GM18517 (cell line): ENCODE measurements at regions not wholly inside any gene's neighbourhood (a gene's known extent, or its start where the extent isn't known, plus 50 kb on each side); places are given as distances from the start of the nearest gene placed in this dataset.

Experiments used
- ATAC-seq: cut with Tn5 transposase; IDR thresholded peaks from one replicate; pipeline ENCODE4 v1.9.1; 2021; ENCODE audit warnings: mild to moderate bottlenecking, moderate library complexity; ENCODE audit not compliant: unreplicated experiment

GRCh38 chr4:136194962-136195361 is 1337.3 kb downstream of the PCDH18 start:
- no peak for ATAC-seq

- no peak for ATAC-seq
These were observed 1345.6 kb downstream of the PCDH18 start for GRCh38 chr4:136186650-136187049.

- ATAC-seq: no peak
These were observed 1348.8 kb downstream of the PCDH18 start for GRCh38 chr4:136183513-136183912.

- no peak for ATAC-seq
These were observed 1375.3 kb downstream of the PCDH18 start for GRCh38 chr4:136156947-136157346.

GRCh38 chr4:136150046-136150445 is 1382.2 kb downstream of the PCDH18 start:
- no peak for ATAC-seq

- no peak for ATAC-seq
These were observed 1395.7 kb downstream of the PCDH18 start for GRCh38 chr4:136136601-136137000.

GRCh38 chr4:136124251-136124745 is 1408.0 kb downstream of the PCDH18 start:
- no peak for ATAC-seq

GRCh38 chr4:136121426-136121825 is 1410.9 kb downstream of the PCDH18 start:
- ATAC-seq: no peak

- no peak for ATAC-seq
These were observed 1418.4 kb downstream of the PCDH18 start for GRCh38 chr4:136113921-136114320.

GRCh38 chr4:136112116-136112515 is 1420.2 kb downstream of the PCDH18 start:
- no peak for ATAC-seq

- no peak for ATAC-seq
These were observed 1425.5 kb downstream of the PCDH18 start for GRCh38 chr4:136106753-136107152.

GRCh38 chr4:136103616-136104015 is 1428.7 kb downstream of the PCDH18 start:
- no peak for ATAC-seq

GRCh38 chr4:136097676-136098075 is 1434.6 kb downstream of the PCDH18 start:
- ATAC-seq: no peak

GRCh38 chr4:136088211-136088867 is 1444.0 kb downstream of the PCDH18 start:
- ATAC-seq: no peak

GRCh38 chr4:136078976-136079375 is 1453.3 kb downstream of the PCDH18 start:
- no peak for ATAC-seq

GRCh38 chr4:136056748-136057147 is 1475.5 kb downstream of the PCDH18 start:
- no peak for ATAC-seq

- ATAC-seq: no peak
These were observed 1476.9 kb downstream of the PCDH18 start for GRCh38 chr4:136055360-136055759.

GRCh38 chr4:136036744-136037143 is 1495.5 kb downstream of the PCDH18 start:
- no peak for ATAC-seq

- ATAC-seq: no peak
These were observed 1499.9 kb downstream of the PCDH18 start for GRCh38 chr4:136032391-136032790.

GRCh38 chr4:136025540-136025939 is 1506.8 kb downstream of the PCDH18 start:
- ATAC-seq: no peak

- no peak for ATAC-seq
These were observed 1514.7 kb downstream of the PCDH18 start for GRCh38 chr4:136017556-136017955.

- no peak for ATAC-seq
These were observed 1520.1 kb downstream of the PCDH18 start for GRCh38 chr4:136012220-136012619.

- ATAC-seq: no peak
These were observed 1522.9 kb downstream of the PCDH18 start for GRCh38 chr4:136009258-136009832.
